Chondrocyte (in vitro differentiated cells): ENCODE measurements at regions not wholly inside any gene's neighbourhood (a gene's known extent, or its start where the extent isn't known, plus 50 kb on each side); places are given as distances from the start of the nearest gene placed in this dataset.

Experiments used
- DNase-seq: peaks from one replicate; pipeline ENCODE4 v3.0.0; 2021; ENCODE audit warnings: mixed read lengths, low spot score
- H3K27ac Mint-ChIP-seq: one replicate; pipeline ENCODE4 v1.8.0; 2021; ENCODE audit warnings: mild to moderate bottlenecking, moderate library complexity, mixed read lengths; ENCODE audit not compliant: unreplicated experiment
- H3K27me3 Mint-ChIP-seq: 2 replicates; pipeline ENCODE4 v1.8.0; 2021; ENCODE audit warnings: low read depth, mixed read lengths
- H3K36me3 Mint-ChIP-seq: 2 replicates; pipeline ENCODE4 v1.8.0; 2021; ENCODE audit warnings: low read depth, mixed read lengths
- H3K4me1 Mint-ChIP-seq: 2 replicates; pipeline ENCODE4 v1.8.0; 2021; ENCODE audit warnings: low read depth, mild to moderate bottlenecking, mixed read lengths
- H3K4me3 Mint-ChIP-seq: one replicate; pipeline ENCODE4 v1.8.0; 2021; ENCODE audit warnings: mild to moderate bottlenecking, moderate library complexity, mixed read lengths; ENCODE audit not compliant: unreplicated experiment
- H3K9me3 Mint-ChIP-seq: 2 replicates; pipeline ENCODE4 v1.8.0; 2021; ENCODE audit warnings: low read depth, mixed read lengths
- CTCF ChIP-seq: fragments of 200-600 bp; sonication (generic); IDR thresholded peaks from 2 replicates; pipeline ENCODE4 v1.5.0; 2021; ENCODE audit warnings: antibody characterized with exemption, mild to moderate bottlenecking, moderate library complexity

- Mint-ChIP-seq H3K27me3 (no peaks in the 10 kb centered on the region), H3K36me3 (peaks cover 1% of the 10 kb centered on the region), H3K9me3 (peaks cover 6% of the 10 kb centered on the region), H3K4me3 (no peak overlapping the region), H3K4me1 (peaks cover 10% of the 10 kb centered on the region), H3K27ac (no peak overlapping the region)
- TF ChIP-seq CTCF = no peak
- no peak for DNase-seq
Observed at GRCh38 chr5:124235576-124235975, 510.9 kb downstream of the ZNF608 start.

GRCh38 chr5:124234770-124235562, 511.5 kb downstream of the ZNF608 start:
- no peak for TF ChIP-seq CTCF
- peaks cover 10% of the 10 kb centered on the region for H3K4me1 Mint-ChIP-seq
- peaks cover 1% of the 10 kb centered on the region for H3K36me3 Mint-ChIP-seq
- H3K27ac Mint-ChIP-seq = no peak overlapping the region
- H3K27me3 Mint-ChIP-seq = no peaks in the 10 kb centered on the region
- no peak overlapping the region for H3K4me3 Mint-ChIP-seq
- DNase-seq = no peak
- H3K9me3 Mint-ChIP-seq = peaks cover 6% of the 10 kb centered on the region

GRCh38 chr5:124234022-124234769, 512.2 kb downstream of the ZNF608 start:
- H3K4me1 Mint-ChIP-seq = peaks cover 10% of the 10 kb centered on the region
- no peak overlapping the region for H3K27ac Mint-ChIP-seq
- TF ChIP-seq CTCF = no peak
- no peaks in the 10 kb centered on the region for H3K27me3 Mint-ChIP-seq
- no peaks in the 10 kb centered on the region for H3K9me3 Mint-ChIP-seq
- no peak for DNase-seq
- H3K36me3 Mint-ChIP-seq = no peaks in the 10 kb centered on the region
- no peak overlapping the region for H3K4me3 Mint-ChIP-seq

- no peak overlapping the region for H3K4me3 Mint-ChIP-seq
- peaks cover 10% of the 10 kb centered on the region for H3K4me1 Mint-ChIP-seq
- no peak for DNase-seq
- no peak for TF ChIP-seq CTCF
- no peak overlapping the region for H3K27ac Mint-ChIP-seq
- no peaks in the 10 kb centered on the region for H3K36me3 Mint-ChIP-seq
- H3K27me3 Mint-ChIP-seq = no peaks in the 10 kb centered on the region
- no peaks in the 10 kb centered on the region for H3K9me3 Mint-ChIP-seq
Observed at GRCh38 chr5:124232515-124232914, 513.9 kb downstream of the ZNF608 start.

GRCh38 chr5:124231802-124232201, 514.6 kb downstream of the ZNF608 start:
- H3K9me3 Mint-ChIP-seq = no peaks in the 10 kb centered on the region
- TF ChIP-seq CTCF = no peak
- H3K27me3 Mint-ChIP-seq = no peaks in the 10 kb centered on the region
- no peak for DNase-seq
- no peaks in the 10 kb centered on the region for H3K36me3 Mint-ChIP-seq
- no peak overlapping the region for H3K27ac Mint-ChIP-seq
- H3K4me1 Mint-ChIP-seq = peaks cover 10% of the 10 kb centered on the region
- H3K4me3 Mint-ChIP-seq = no peak overlapping the region
